GM06990 (cell line): ENCODE measurements at regions not wholly inside any gene's neighbourhood (a gene's known extent, or its start where the extent isn't known, plus 50 kb on each side); places are given as distances from the start of the nearest gene placed in this dataset.

ENCODE experiments used
- DNase-seq: peaks from one replicate; pipeline ENCODE4 v3.0.0-alpha.2; 2011; ENCODE audit not compliant: insufficient read length; ENCODE audit errors: extremely low read depth
- H3K27me3 ChIP-seq: replicated peaks from 2 replicates; pipeline ENCODE4 v1.6.0; 2011; ENCODE audit warnings: low read length; ENCODE audit not compliant: control insufficient read depth, insufficient read depth
- H3K36me3 ChIP-seq: 2 replicates; pipeline ENCODE4 v1.5.1; 2011; ENCODE audit warnings: low read length; ENCODE audit not compliant: control insufficient read depth, insufficient read depth
- H3K4me3 ChIP-seq: replicated peaks from 2 replicates; pipeline ENCODE4 v1.5.1; 2011; ENCODE audit warnings: low read depth, mild to moderate bottlenecking, control low read depth, low read length
- CTCF ChIP-seq: IDR thresholded peaks from 2 replicates; pipeline ENCODE4 v1.5.1; 2011; ENCODE audit warnings: low read length, control low read depth, mild to moderate bottlenecking, inconsistent platforms; ENCODE audit not compliant: insufficient read depth, poor library complexity, severe bottlenecking

GRCh38 chr18:27793013-27793785, 383.7 kb downstream of the CDH2 start:
- TF ChIP-seq CTCF, result no peak
- no peak overlapping the region for H3K4me3 ChIP-seq
- H3K27me3 ChIP-seq, result no peaks in the 10 kb centered on the region
- no peaks in the 10 kb centered on the region for H3K36me3 ChIP-seq
- DNase-seq, result no peak

GRCh38 chr18:27789406-27789805, 387.5 kb downstream of the CDH2 start:
- Histone ChIP-seq H3K36me3 (no peaks in the 10 kb centered on the region), H3K4me3 (no peak overlapping the region)
- no peak for TF ChIP-seq CTCF

GRCh38 chr18:27787547-27787946, 389.4 kb downstream of the CDH2 start:
- Histone ChIP-seq H3K4me3 (no peak overlapping the region), H3K27me3 (no peaks in the 10 kb centered on the region), H3K36me3 (no peaks in the 10 kb centered on the region)
- no peak for DNase-seq
- no peak for TF ChIP-seq CTCF

More at GRCh38 chr18:27789406-27789805, 387.5 kb downstream of the CDH2 start:
- no peak for DNase-seq
- H3K27me3 ChIP-seq, result no peaks in the 10 kb centered on the region

- TF ChIP-seq CTCF, result no peak
- H3K27me3 ChIP-seq, result no peaks in the 10 kb centered on the region
- no peak for DNase-seq
- H3K36me3 ChIP-seq, result no peaks in the 10 kb centered on the region
- no peak overlapping the region for H3K4me3 ChIP-seq
These were observed 391.0 kb downstream of the CDH2 start for GRCh38 chr18:27785815-27786471.

- DNase-seq, result no peak
- H3K36me3 ChIP-seq, result no peaks in the 10 kb centered on the region
- no peaks in the 10 kb centered on the region for H3K27me3 ChIP-seq
- TF ChIP-seq CTCF, result no peak
- H3K4me3 ChIP-seq, result no peak overlapping the region
These were observed 396.7 kb downstream of the CDH2 start for GRCh38 chr18:27780061-27780745.
